GM15510 (cell line): ENCODE measurements at regions not wholly inside any gene's neighbourhood (a gene's known extent, or its start where the extent isn't known, plus 50 kb on each side); places are given as distances from the start of the nearest gene placed in this dataset.

Experiments
- POLR2A ChIP-seq: IDR thresholded peaks from 3 replicates; pipeline ENCODE4 v1.6.1; 2011; ENCODE audit warnings: borderline replicate concordance; ENCODE audit not compliant: insufficient read length; ENCODE audit errors: extremely low read depth

DNA sequence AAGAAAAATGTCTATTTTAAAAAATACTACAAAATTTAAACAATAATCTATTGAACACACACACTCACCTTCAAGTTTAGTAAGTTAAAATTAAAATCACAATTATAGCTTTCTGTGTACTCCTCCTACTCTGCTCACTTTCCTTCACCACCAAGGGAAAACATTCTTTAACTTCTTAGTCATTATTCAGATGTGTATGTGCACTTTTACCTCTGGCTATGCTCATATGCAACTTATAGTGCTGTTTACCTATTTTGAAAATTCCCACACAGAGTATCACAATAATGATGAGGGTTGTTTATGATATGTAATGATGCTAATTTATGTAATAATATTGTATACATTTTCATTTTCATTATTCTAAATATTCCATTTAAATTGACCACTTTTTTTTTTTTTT lies 661.4 kb downstream of the MRPL39 start:
- no peak for TF ChIP-seq POLR2A

DNA sequence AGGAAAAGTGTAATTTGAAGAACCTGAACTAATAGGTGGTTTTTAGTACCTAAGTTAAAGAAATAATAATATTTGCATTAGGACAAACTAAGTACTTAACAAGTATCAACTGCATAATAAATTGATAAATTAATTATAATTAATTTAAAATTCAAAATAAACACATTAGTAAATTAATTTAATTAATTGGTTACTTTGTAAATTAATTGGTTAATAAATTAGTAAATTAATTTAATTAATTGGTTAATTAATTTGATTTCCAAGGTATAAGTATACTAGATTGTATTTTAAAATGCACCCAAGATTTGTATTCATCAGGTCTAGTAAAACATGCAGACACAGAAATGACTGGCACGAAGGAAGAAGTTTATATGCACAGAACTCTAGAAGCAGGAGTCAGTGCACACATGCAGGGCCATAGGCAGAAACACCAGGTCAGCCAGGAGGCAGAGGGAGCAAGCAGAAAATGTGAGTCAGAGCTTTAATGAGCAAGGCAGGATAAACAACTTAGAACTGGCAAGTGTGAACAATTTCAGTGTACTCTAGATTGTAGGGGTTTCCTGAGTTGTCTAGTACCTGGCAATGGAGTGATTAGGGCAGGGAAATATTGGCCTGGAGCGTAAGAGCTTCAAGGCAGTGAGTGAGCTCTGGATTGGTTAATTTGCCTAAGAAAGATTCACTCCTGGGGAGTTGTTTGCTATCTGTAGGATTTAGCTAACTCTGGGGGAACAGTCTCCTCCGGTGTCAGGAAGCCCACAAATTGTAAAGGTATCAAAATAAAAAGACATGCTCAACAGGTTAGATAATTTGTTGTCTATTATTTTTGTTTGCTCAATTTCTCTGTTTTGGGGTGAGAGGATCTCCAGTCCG lies 665.7 kb downstream of the MRPL39 start:
- no peak for TF ChIP-seq POLR2A

DNA sequence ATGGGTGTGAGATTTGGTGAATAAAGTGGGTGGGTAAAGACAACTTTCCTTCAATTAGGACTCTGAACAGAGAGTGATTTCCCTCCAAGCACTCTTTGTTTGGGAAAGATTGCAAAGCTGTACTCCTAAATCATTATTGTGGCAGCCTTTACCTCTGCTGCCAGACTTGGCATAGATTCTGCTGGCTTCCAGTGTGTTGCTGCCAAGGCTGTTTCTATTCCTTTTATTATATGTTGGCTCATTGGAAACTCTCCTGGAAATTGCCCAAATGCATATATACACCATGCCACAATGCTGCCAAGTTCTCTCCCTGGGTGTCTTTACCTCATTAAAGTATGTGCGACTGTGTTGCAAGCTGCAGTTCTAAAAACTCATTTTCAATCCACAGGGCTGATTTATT lies 668.0 kb downstream of the MRPL39 start:
- no peak for TF ChIP-seq POLR2A

DNA sequence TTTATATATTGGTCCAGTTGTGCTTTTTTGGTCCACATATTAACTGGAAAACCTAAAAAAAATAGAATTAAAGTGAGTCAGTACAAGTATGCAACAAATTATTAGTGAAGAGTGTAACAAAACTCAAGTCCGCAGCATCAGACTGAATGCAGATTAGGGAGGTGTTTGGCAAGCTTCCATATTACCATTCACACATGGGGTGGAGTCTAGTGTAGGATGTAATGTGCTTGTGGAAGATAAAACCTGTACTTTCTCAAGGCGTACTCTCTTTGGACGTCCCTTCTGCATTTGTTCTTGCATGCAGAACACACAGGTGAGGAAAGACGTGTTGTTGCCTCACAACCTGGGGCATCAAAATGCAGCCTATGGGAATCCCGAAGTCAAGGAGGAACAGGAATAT lies 668.7 kb downstream of the MRPL39 start:
- no peak for TF ChIP-seq POLR2A

DNA sequence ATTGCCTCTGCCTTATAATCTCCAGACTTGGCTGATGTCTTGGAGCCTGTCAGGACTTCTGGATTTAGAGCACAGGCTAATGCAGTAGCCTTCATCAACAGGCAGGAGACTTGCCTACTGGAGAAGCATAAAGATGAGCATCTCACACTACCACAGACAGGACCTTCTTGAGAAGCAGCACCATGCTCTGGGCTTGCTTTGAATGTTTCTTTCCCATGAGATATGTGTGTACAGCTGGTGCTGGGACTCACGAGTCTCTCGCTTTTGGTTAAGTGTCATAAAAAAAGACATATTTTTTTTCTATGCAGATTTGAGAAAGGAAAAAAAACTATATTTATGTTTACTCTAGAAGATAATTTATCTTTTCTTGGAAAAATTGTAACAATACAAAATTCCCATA lies 671.3 kb downstream of the MRPL39 start:
- no peak for TF ChIP-seq POLR2A

DNA sequence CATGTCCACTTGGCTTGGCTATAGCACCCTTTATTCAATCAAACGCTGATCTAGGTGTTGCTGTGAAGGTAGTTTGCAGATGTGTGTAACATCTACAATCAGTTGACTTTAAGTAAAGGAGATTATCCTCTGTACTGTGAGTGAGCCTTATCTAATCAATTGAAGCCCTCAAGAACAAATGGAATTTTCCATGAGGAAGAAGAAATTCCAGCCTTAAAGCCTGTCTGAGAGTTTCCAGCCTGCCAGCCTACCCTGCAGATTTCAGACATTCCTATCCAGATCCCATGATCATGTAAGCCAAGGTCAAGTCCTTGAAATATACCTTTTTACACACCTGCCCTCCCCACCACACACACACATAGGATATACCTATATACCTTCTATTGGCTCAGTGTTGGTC lies 696.7 kb downstream of the MRPL39 start:
- no peak for TF ChIP-seq POLR2A

DNA sequence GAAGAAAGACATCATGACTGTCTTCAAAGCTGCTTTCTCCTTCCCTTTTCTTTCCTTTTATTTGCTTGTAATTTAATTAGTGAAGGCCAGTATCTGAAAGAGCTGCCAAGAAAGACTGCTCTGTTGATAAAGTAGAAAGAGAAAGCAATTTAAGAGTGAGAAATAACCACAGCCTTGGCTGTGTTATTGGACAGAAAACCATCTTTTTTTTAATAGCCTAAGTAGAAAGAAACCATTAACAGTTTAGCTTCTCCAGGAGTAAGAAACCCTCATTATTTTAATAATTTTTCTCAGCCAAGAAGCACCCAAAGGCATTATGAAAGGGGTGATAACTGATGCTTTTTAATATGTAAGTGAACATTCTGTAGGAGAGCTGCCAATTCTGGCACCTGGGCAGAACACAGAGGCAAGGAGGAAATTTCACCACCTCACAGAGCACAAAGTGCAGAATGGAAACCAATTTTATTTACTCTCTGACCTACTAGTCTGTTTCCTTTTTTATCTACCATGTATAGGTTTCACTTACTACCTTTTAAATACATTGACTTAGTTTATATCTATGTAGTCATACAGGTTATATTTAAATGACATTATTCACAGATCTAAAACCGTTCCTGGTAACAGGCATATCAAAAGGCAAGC lies 703.2 kb downstream of the MRPL39 start:
- no peak for TF ChIP-seq POLR2A

DNA sequence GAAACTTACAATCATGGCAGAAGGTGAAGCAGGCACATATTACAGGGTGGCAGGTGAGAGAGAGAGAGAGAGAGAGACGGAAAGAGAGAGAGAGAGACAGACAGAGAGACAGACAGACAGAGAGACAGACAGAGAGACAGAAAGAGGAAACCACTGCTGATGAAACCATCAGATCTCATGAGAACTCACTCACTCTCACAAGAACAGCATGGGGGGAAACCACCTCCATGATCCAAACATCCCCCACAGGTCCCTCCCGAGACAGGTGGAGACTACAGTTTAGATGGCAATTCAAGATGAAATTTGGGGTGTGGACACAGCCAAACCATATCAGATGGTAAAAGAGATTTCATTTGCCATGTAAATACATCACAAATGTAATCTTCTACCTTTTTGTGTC lies 708.1 kb downstream of the MRPL39 start:
- TF ChIP-seq POLR2A, result no peak

DNA sequence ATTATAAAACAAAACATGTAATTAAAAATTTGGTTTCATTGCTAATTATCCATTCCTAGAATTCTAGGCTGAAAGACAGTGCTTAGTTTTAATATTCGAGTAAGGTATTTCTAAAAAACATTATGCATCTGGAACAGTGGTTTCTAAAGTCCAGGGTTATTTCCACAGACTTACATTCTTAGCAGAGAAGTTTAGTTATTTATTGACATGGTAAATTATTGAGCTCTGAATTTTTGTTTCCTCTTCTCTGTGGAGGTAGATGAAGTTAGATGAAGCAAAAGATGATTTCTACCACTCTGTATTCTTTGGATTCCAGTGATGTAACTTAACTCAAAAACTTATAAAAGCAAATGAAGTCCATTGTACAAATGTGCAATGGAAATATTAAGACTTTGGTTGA lies 709.4 kb downstream of the MRPL39 start:
- TF ChIP-seq POLR2A, result no peak

DNA sequence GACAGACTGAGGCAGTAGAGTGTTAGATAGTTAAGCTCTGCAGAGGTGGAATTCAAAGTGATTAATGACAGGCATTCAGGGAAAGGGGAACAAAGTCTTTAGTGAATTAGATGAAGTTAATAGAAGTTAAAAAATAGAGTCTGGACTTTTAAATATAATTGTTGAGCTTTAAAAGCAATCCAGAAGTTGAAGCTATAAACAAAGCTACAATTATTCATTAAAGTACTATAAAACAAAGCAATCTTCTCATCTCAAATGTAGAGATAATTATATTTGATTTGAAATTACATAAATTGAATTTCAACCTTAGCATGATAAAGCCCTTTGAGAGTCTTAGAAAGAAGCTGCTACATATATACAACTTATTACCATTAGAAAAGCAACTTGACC lies 710.6 kb downstream of the MRPL39 start:
- TF ChIP-seq POLR2A, result no peak

DNA sequence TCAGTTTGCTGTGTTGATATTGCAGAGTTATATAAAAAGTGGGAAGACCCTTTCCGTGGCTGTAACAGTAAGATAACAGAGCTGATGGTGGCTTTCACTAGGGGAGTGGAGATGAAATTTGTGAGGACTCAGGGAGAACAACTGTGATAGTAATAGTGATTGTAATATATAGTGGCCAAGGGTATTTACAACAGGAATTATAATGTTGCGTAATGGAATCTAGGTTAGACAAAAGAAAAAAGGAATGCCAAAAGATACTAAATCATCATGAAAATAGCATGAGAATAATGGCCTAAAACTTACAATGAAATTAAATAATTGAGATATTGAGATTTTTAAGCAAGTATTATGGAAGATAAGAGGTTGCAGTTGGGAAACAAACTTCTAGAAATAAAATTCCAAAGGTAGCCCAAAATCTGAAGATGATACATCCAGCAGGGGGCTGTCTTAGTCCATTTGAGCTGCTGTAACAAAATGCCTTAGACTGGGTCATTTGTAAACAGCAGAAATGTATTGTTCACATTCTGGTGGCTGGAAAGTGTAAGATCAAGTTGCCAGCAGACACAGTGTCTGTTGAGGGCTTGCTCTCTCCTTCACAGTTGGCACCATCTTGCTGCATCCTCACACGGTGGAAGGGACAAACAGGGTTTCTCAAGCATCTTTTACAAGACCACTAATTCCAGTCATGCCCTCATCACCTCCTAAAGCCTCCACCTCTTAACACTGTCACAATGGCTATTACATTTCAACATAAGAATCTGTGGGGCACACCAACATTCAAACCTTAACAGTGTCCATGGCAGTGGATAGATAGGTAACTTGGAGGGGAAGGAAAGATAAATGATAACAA lies 711.2 kb downstream of the MRPL39 start:
- TF ChIP-seq POLR2A, result no peak

DNA sequence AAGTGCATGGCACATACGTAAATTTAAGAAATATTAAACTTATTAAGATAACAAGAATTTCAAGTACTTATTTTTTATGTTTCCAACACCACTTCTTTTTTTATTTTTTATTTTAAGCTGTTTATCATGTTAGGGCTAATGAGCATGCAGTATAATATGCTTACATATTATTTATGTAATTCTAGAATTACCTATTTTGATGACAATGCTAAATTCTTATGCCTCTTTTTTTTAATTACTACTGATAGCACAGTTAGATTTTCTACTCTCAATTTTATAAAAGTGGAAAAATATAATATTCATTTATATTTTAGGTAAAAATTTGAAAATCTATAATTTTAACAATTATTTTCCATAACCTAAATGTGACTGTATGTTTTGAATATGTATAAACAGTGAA lies 713.0 kb downstream of the MRPL39 start:
- no peak for TF ChIP-seq POLR2A

DNA sequence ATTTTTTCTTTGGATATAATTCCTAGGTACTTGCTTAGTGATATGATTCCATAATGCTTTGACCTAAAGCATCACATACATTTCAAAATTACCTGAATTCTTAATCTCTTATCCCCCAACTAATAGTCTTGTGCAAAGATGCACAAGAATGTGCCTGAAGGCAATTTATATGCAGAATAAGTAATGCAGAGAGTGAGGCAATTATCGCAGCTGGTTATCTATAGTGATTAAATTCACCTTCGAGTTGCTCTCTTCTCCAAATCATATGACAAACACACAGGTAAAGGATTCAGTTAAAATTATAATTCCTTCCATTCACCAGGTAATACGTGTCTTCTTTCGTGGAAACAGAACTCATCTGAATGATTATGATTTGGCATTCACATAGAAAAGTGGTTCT lies 717.3 kb downstream of the MRPL39 start:
- no peak for TF ChIP-seq POLR2A

DNA sequence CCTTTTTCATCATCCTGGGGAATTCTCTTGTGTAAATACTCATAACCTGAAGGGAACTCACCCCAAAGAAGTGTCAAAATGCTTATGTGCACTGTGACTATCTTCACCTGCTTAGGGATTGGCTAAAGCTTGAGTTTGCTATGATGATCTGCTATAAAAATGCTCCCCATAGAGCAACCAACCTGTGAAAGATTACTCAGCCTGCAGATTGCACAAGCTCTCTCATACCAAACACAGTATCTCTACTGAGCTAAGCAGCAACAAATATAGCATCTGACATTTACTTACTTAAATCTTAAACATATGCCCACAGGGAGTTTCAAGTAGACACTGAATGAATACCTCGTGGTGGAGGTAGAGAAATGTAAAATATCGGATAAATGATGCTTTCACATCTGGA lies 725.8 kb downstream of the MRPL39 start:
- TF ChIP-seq POLR2A, result no peak

DNA sequence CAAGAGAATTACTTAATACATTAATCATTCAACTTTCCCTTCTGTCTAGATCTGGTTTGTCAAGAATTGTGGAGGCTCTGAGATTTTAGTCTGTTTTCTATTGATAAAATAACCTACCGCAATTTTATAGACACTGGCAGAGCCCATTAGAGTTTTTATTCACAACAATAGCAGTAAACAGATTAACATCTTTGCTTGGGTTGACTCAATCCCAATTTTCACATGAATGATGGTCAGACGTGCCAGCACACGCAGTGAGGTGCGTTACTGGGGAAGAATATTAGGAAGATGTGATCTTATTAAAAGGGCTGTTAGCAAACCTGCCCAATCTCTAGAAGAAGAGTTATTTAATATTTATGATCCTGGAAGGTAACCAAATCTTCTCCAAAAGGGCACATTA lies 736.6 kb downstream of the MRPL39 start:
- TF ChIP-seq POLR2A, result no peak
